ENCODE measurements at regions not wholly inside any gene's neighbourhood (a gene's known extent, or its start where the extent isn't known, plus 50 kb on each side); places are given as distances from the start of the nearest gene placed in this dataset.

- TF ChIP-seq CTCF (IDR thresholded peaks at IDR 0.05; ENCODE audit: low read depth, low read length, poor library complexity, severe bottlenecking), result no peak
- no peak for TF ChIP-seq EZH2phosphoT487 (IDR thresholded peaks at IDR 0.05; ENCODE audit: borderline replicate concordance, low read length)
Measured at GRCh38 chr16:72596373-72596772, 424.4 kb upstream of the PMFBP1 start.

All from DOHH2 (cell line).